ENCODE measurements at regions not wholly inside any gene's neighbourhood (a gene's known extent, or its start where the extent isn't known, plus 50 kb on each side); places are given as distances from the start of the nearest gene placed in this dataset.

- no peaks in the 10 kb centered on the region for H3K4me1 ChIP-seq (ENCODE audit: insufficient read depth, low read length)
- no peak overlapping the region for H3K4me2 ChIP-seq (ENCODE audit: low read length)
- no peak overlapping the region for H3K27ac Mint-ChIP-seq (ENCODE audit: unreplicated experiment)
- DNase-seq (ENCODE audit: low read depth) (no peak), FAIRE-seq (peak; percentile 94)
- no peaks in the 10 kb centered on the region for H3K4me1 Mint-ChIP-seq (ENCODE audit: low read depth, unreplicated experiment)
- H3K4me3 Mint-ChIP-seq (ENCODE audit: unreplicated experiment), result no peak overlapping the region
- H3K27ac ChIP-seq (ENCODE audit: low read depth, low read length), result no peak overlapping the region
- no peaks in the 10 kb centered on the region for H3K79me2 ChIP-seq (ENCODE audit: insufficient read depth, low read length)
- TF ChIP-seq EZH2 (IDR thresholded peaks at IDR 0.05; ENCODE audit: insufficient read depth, low read length) (no peak), CTCF (IDR thresholded peaks at IDR 0.05; ENCODE audit: insufficient read depth, low read depth, low read length) (no peak)
- H4K20me1 ChIP-seq (ENCODE audit: insufficient read depth, low read length), result no peaks in the 10 kb centered on the region
- no peak overlapping the region for H2AFZ ChIP-seq (ENCODE audit: low read depth, low read length)
- no peaks in the 10 kb centered on the region for H3K27me3 ChIP-seq (ENCODE audit: insufficient read depth, low read length)
- peaks cover 3% of the 10 kb centered on the region for H3K36me3 ChIP-seq (ENCODE audit: insufficient read depth, low read length)
- H3K27me3 Mint-ChIP-seq (ENCODE audit: low read depth, unreplicated experiment), result no peaks in the 10 kb centered on the region
- H3K9ac ChIP-seq (ENCODE audit: low read length), result no peak overlapping the region
- H3K4me3 ChIP-seq (ENCODE audit: insufficient read depth, low read depth, low read length), result no peak overlapping the region
- H3K9me3 Mint-ChIP-seq (ENCODE audit: unreplicated experiment), result no peaks in the 10 kb centered on the region
- peaks cover 6% of the 10 kb centered on the region for H3K36me3 Mint-ChIP-seq (ENCODE audit: low read depth, unreplicated experiment)
- no peaks in the 10 kb centered on the region for H3K9me3 ChIP-seq (ENCODE audit: insufficient read depth, low read depth, low read length)
Observed at GRCh38 chrX:74207539-74207938, 96.4 kb upstream of the ZCCHC13 start.

GRCh38 chrX:74195605-74196004 lies 108.4 kb upstream of the ZCCHC13 start:
- FAIRE-seq (no peak), DNase-seq (ENCODE audit: low read depth) (no peak)
- TF ChIP-seq CTCF (IDR thresholded peaks at IDR 0.05; ENCODE audit: insufficient read depth, low read depth, low read length) (no peak), EZH2 (IDR thresholded peaks at IDR 0.05; ENCODE audit: insufficient read depth, low read length) (no peak)
- H2AFZ ChIP-seq (ENCODE audit: low read depth, low read length), result no peak overlapping the region
- no peaks in the 10 kb centered on the region for H3K36me3 ChIP-seq (ENCODE audit: insufficient read depth, low read length)
- H3K36me3 Mint-ChIP-seq (ENCODE audit: low read depth, unreplicated experiment), result no peaks in the 10 kb centered on the region
- no peak overlapping the region for H3K9ac ChIP-seq (ENCODE audit: low read length)
- H3K4me3 ChIP-seq (ENCODE audit: insufficient read depth, low read depth, low read length), result no peak overlapping the region
- no peaks in the 10 kb centered on the region for H3K79me2 ChIP-seq (ENCODE audit: insufficient read depth, low read length)
- peaks cover 7% of the 10 kb centered on the region for H3K4me1 Mint-ChIP-seq (ENCODE audit: low read depth, unreplicated experiment)
- no peak overlapping the region for H3K27ac Mint-ChIP-seq (ENCODE audit: unreplicated experiment)
- no peaks in the 10 kb centered on the region for H3K9me3 ChIP-seq (ENCODE audit: insufficient read depth, low read depth, low read length)
- H4K20me1 ChIP-seq (ENCODE audit: insufficient read depth, low read length), result no peaks in the 10 kb centered on the region
- no peaks in the 10 kb centered on the region for H3K27me3 Mint-ChIP-seq (ENCODE audit: low read depth, unreplicated experiment)
- no peaks in the 10 kb centered on the region for H3K4me1 ChIP-seq (ENCODE audit: insufficient read depth, low read length)
- no peak overlapping the region for H3K27ac ChIP-seq (ENCODE audit: low read depth, low read length)
- H3K4me2 ChIP-seq (ENCODE audit: low read length), result no peak overlapping the region
- H3K4me3 Mint-ChIP-seq (ENCODE audit: unreplicated experiment), result no peak overlapping the region
- H3K27me3 ChIP-seq (ENCODE audit: insufficient read depth, low read length), result no peaks in the 10 kb centered on the region
- no peaks in the 10 kb centered on the region for H3K9me3 Mint-ChIP-seq (ENCODE audit: unreplicated experiment)

- Mint-ChIP-seq H3K4me1 (ENCODE audit: low read depth, unreplicated experiment) (peaks cover 7% of the 10 kb centered on the region), H3K9me3 (ENCODE audit: unreplicated experiment) (no peaks in the 10 kb centered on the region), H3K27me3 (ENCODE audit: low read depth, unreplicated experiment) (no peaks in the 10 kb centered on the region), H3K4me3 (ENCODE audit: unreplicated experiment) (no peak overlapping the region), H3K36me3 (ENCODE audit: low read depth, unreplicated experiment) (no peaks in the 10 kb centered on the region), H3K27ac (ENCODE audit: unreplicated experiment) (no peak overlapping the region)
- TF ChIP-seq EZH2 (IDR thresholded peaks at IDR 0.05; ENCODE audit: insufficient read depth, low read length), result no peak
- no peak for TF ChIP-seq CTCF (IDR thresholded peaks at IDR 0.05; ENCODE audit: insufficient read depth, low read depth, low read length)
- no peak overlapping the region for H3K9ac ChIP-seq (ENCODE audit: low read length)
- H4K20me1 ChIP-seq (ENCODE audit: insufficient read depth, low read length), result no peaks in the 10 kb centered on the region
- no peaks in the 10 kb centered on the region for H3K36me3 ChIP-seq (ENCODE audit: insufficient read depth, low read length)
- H3K27ac ChIP-seq (ENCODE audit: low read depth, low read length), result no peak overlapping the region
- no peaks in the 10 kb centered on the region for H3K4me1 ChIP-seq (ENCODE audit: insufficient read depth, low read length)
- DNase-seq (ENCODE audit: low read depth) (no peak), FAIRE-seq (no peak)
- no peak overlapping the region for H3K4me2 ChIP-seq (ENCODE audit: low read length)
- H3K9me3 ChIP-seq (ENCODE audit: insufficient read depth, low read depth, low read length), result no peaks in the 10 kb centered on the region
- H3K27me3 ChIP-seq (ENCODE audit: insufficient read depth, low read length), result no peaks in the 10 kb centered on the region
- no peaks in the 10 kb centered on the region for H3K79me2 ChIP-seq (ENCODE audit: insufficient read depth, low read length)
- no peak overlapping the region for H3K4me3 ChIP-seq (ENCODE audit: insufficient read depth, low read depth, low read length)
- no peak overlapping the region for H2AFZ ChIP-seq (ENCODE audit: low read depth, low read length)
Observed at GRCh38 chrX:74195120-74195519, 108.9 kb upstream of the ZCCHC13 start.
